Adrenal gland (tissue), 5 donors: ENCODE measurements at regions not wholly inside any gene's neighbourhood (a gene's known extent, or its start where the extent isn't known, plus 50 kb on each side); places are given as distances from the start of the nearest gene placed in this dataset.

ENCODE experiments used
- POLR2A ChIP-seq, 2 donors: fragments of 450-650 bp; IDR thresholded peaks; one replicate each; pipeline ENCODE4 v1.6.1; 2017; ENCODE audit warnings: antibody characterized with exemption in 2 of 2, mild to moderate bottlenecking in 2 of 2, moderate library complexity in 1 of 2
- TF ChIP-seq, protein P1 (sequence below), 6 experiments: fragments of 450-650 bp in 4 of 6; fragments of 200-600 bp in 2 of 6; sonication (generic) in 1 of 6; IDR thresholded peaks; 1 replicate in 5 of 6; 2 replicates in 1 of 6; pipeline versions ENCODE4 v1.5.1 to v1.8.0; 2016 to 2021; ENCODE audit warnings: antibody characterized with exemption in 6 of 6, mild to moderate bottlenecking in 2 of 6, moderate library complexity in 1 of 6
- donor health status: DM: no; HTN: no; CAD: no.

GRCh38 chr5:4676934-4677333 lies 463.2 kb upstream of the ADAMTS16 start:
- no peak for TF ChIP-seq POLR2A (IDR thresholded peaks at IDR 0.05)
- TF ChIP-seq, protein P1, sequence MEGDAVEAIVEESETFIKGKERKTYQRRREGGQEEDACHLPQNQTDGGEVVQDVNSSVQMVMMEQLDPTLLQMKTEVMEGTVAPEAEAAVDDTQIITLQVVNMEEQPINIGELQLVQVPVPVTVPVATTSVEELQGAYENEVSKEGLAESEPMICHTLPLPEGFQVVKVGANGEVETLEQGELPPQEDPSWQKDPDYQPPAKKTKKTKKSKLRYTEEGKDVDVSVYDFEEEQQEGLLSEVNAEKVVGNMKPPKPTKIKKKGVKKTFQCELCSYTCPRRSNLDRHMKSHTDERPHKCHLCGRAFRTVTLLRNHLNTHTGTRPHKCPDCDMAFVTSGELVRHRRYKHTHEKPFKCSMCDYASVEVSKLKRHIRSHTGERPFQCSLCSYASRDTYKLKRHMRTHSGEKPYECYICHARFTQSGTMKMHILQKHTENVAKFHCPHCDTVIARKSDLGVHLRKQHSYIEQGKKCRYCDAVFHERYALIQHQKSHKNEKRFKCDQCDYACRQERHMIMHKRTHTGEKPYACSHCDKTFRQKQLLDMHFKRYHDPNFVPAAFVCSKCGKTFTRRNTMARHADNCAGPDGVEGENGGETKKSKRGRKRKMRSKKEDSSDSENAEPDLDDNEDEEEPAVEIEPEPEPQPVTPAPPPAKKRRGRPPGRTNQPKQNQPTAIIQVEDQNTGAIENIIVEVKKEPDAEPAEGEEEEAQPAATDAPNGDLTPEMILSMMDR (IDR thresholded peaks at IDR 0.05) = no peak
